NB4 (cell line): ENCODE measurements at regions not wholly inside any gene's neighbourhood (a gene's known extent, or its start where the extent isn't known, plus 50 kb on each side); places are given as distances from the start of the nearest gene placed in this dataset.

Source experiments
- DNase-seq: peaks from one replicate; pipeline ENCODE4 v3.0.0; 2010; ENCODE audit warnings: low read depth
- H3K4me3 ChIP-seq: one replicate; pipeline ENCODE4 v1.5.1; 2011; ENCODE audit warnings: mild to moderate bottlenecking, low read depth, low read length, moderate library complexity
- MYC ChIP-seq: IDR thresholded peaks from 2 replicates; pipeline ENCODE4 v1.6.1; 2011; ENCODE audit warnings: low read depth, low read length
- POLR2A ChIP-seq: IDR thresholded peaks from 2 replicates; pipeline ENCODE4 v1.6.1; 2011; ENCODE audit warnings: mild to moderate bottlenecking; ENCODE audit not compliant: insufficient read length; ENCODE audit errors: extremely low read depth
- TF ChIP-seq, protein P1 (sequence below): IDR thresholded peaks from 2 replicates; pipeline ENCODE4 v1.6.1; 2011; ENCODE audit warnings: low read depth, low read length
- TF ChIP-seq, protein P2 (sequence below): IDR thresholded peaks from one replicate; pipeline ENCODE4 v1.5.1; 2012; ENCODE audit warnings: low read depth, low read length

DNA sequence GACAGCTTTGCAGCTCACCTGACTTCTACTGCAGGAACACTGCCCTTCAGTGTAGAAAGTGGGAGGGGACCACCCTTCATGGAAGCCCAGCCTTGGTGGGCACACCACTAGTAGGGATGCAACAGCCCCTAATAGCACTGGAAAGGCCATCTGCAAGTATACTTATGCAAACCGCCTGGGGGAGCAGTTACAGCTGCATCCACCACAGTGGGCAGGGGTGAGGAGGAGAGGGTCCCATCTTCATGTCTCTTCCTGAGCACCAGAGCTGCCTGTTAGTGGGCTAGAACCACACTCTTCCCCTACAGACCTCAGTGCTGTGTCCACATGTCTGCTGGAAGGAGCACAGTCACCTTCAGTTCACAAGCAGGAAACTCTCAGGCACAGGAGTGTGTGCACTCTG is 66.2 kb upstream of the LHX8 start:
- DNase-seq = no peak
- H3K4me3 ChIP-seq = no peak overlapping the region
- TF ChIP-seq MYC = no peak
- TF ChIP-seq, protein P1, sequence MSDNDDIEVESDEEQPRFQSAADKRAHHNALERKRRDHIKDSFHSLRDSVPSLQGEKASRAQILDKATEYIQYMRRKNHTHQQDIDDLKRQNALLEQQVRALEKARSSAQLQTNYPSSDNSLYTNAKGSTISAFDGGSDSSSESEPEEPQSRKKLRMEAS = no peak
- TF ChIP-seq POLR2A = no peak
- TF ChIP-seq, protein P2, sequence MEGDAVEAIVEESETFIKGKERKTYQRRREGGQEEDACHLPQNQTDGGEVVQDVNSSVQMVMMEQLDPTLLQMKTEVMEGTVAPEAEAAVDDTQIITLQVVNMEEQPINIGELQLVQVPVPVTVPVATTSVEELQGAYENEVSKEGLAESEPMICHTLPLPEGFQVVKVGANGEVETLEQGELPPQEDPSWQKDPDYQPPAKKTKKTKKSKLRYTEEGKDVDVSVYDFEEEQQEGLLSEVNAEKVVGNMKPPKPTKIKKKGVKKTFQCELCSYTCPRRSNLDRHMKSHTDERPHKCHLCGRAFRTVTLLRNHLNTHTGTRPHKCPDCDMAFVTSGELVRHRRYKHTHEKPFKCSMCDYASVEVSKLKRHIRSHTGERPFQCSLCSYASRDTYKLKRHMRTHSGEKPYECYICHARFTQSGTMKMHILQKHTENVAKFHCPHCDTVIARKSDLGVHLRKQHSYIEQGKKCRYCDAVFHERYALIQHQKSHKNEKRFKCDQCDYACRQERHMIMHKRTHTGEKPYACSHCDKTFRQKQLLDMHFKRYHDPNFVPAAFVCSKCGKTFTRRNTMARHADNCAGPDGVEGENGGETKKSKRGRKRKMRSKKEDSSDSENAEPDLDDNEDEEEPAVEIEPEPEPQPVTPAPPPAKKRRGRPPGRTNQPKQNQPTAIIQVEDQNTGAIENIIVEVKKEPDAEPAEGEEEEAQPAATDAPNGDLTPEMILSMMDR = no peak

DNA sequence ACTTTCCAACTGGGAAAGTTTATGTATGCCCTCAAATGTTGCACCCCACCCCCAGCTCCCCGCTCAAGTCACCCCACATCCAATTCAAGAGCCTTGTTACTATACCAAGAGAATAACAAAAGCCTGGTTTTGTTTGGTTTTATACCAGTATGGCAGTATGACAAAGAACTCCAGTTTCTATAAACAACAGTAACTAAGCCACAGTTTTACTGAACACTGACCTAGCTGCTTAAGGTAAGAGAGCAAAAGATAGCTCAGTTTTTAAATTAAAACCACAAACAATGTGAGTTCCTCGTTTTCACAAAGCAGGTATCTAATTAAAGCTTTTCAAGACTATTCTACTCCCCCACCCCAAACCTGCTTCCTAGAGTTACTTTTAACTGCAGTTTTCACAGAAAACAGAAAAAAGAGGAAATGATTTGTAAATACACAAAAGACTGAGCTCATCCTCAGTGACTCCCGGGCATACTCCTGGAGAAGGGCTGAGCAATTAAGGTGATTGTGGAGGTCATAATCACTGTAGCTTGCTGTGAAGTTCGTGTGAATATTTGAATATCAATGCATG is 59.3 kb upstream of the LHX8 start:
- TF ChIP-seq POLR2A (no peak), MYC (no peak)
- TF ChIP-seq, protein P2 = no peak
- TF ChIP-seq, protein P1 = no peak
- no peak overlapping the region for H3K4me3 ChIP-seq
- DNase-seq = no peak

DNA sequence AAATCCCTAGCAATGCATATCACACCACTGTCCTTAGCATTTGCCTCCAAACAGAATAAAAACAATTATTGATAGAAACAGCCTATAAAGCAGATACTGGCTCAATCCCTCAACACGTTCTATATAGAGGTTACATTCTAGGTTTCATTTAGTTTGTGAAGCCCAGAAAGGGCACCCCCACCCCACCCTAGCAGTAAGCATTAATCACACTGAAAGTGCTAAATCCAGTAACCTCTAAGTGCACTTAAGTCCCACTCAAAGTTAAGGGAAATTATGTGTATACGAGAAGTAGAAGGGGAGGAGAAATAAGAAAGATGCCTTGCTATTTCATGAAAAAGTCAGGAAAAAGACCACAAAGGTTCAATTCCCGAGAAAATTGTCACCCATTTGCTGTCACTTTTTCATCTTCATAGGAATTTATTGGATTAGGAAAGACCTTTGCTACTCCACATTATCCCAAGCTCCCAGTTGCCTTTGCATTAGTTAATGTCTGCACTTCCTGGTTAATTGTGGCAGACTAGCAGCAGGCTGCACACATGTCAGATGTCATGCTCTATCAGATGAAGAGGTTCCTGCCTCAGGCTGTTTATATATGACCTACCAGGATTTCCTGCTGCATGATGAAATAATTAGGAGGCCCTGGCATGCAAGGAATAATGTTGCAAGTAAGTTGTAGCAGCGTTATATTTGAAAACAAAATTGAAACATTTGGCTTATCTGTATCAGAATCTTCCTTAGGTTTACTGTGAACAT is 54.5 kb upstream of the LHX8 start:
- DNase-seq = no peak
- H3K4me3 ChIP-seq = no peak overlapping the region
- TF ChIP-seq POLR2A = no peak
- TF ChIP-seq MYC = no peak
- TF ChIP-seq, protein P1 = no peak
- TF ChIP-seq, protein P2 = no peak

DNA sequence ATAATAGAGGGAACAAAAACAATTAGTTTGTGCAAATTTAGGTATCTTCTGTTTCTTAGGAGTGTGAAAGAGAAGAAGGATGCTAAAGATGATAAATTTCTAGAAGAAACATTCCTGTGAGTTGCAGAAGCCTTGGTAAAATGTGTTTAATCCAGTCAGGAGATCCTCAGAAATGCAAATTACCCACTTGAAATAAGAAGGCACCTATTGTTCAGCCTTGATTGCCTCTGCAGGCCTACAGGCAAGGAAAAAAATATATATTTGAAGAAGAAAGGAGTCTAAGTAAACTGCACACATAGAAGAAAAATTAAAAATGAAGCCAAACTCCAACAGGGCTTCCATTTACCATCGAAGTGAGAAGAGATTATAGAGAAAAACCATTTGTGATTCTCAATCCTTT is 51.0 kb upstream of the LHX8 start:
- H3K4me3 ChIP-seq = no peak overlapping the region
- TF ChIP-seq, protein P2 = no peak
- no peak for TF ChIP-seq MYC
- TF ChIP-seq, protein P1 = no peak
- no peak for TF ChIP-seq POLR2A
- DNase-seq = no peak

DNA sequence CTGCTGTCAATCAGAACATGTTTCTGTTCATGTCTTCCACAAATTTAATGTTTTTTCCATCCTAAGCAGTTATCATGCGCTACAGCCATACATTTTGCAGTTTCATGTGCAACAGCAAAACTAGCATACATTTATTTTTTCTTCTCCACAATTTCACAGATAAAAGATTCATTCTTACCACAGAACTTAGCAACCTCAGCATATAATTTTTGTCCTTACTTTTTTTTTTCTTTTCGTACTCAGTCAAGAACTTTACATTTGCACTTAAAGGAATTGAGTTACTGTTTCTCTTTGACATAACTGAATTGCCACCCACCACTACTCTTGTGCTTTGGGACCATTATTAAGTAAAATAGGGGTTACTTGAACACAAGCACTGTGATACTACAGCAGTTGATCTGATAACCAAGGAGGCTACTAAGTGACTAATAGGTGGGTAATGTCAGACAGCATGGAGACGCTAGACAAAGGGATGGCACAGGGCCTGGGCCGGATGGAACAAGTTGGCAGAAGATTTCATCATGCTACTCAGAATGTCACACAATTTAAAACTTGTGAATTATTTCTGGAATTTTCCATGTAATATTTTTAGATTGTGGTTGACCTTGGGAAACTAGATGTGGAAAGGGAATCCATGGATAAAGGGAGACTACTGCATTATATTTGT is 50.2 kb upstream of the LHX8 start:
- DNase-seq = no peak
- TF ChIP-seq POLR2A = no peak
- TF ChIP-seq, protein P1 = no peak
- no peak overlapping the region for H3K4me3 ChIP-seq
